HepG2 (cell line): ENCODE measurements at regions not wholly inside any gene's neighbourhood (a gene's known extent, or its start where the extent isn't known, plus 50 kb on each side); places are given as distances from the start of the nearest gene placed in this dataset.

Source experiments
- CTCF ChIP-seq: sonication (generic); formaldehyde crosslinking; IDR thresholded peaks from 2 replicates; pipeline ENCODE4 v1.5.0; 2020; ENCODE audit warnings: mild to moderate bottlenecking, missing genetic modification reagents, moderate library complexity
- PITX1 ChIP-seq: sonication (generic); formaldehyde crosslinking; IDR thresholded peaks from 2 replicates; pipeline ENCODE4 v1.5.1; 2020; ENCODE audit warnings: mild to moderate bottlenecking, missing genetic modification reagents

GRCh38 chr6:50259903-50260302, 210.2 kb upstream of the DEFB112 start:
- TF ChIP-seq CTCF (no peak), PITX1 (CRISPR knock-in tag) (no peak)
